K562 (cell line): ENCODE measurements at regions not wholly inside any gene's neighbourhood (a gene's known extent, or its start where the extent isn't known, plus 50 kb on each side); places are given as distances from the start of the nearest gene placed in this dataset.

Source experiments
- ATAC-seq: fragments of 200-7000 bp; cut with Tn5 transposase; 3 replicates; pipeline ENCODE4 v1.9.1; 2020; ENCODE audit warnings: moderate library complexity
- BruUV-seq: library from RNA; stranded (reverse); fragments of 400-500 nt; replicated peaks from 2 replicates; lab custom pipeline; 2021; lab: Mats Ljungman, UMichigan
- CTCF ChIA-PET: fragments of 300-600 bp; formaldehyde crosslinking; extraction: SDS; loops from one replicate; lab custom pipeline; 2021; ENCODE audit warnings: low intra/inter-chr PET ratio; lab: Yijun Ruan, JAX
- POLR2A ChIA-PET: fragments of 300-600, 350-650 bp; sonication (Branson Sonifier 250); formaldehyde crosslinking; extraction: SDS; loops from one replicate; lab custom pipeline; 2021; ENCODE audit warnings: antibody characterized with exemption, inconsistent platforms; lab: Yijun Ruan, JAX
- DNase-seq, 4 experiments: peaks; one replicate each; pipeline versions ENCODE4 v3.0.0 to v3.0.0-alpha.2; 2011 to 2018; ENCODE audit warnings: low spot score in 3 of 4, mixed read lengths in 3 of 4; ENCODE audit errors: extremely low read depth in 1 of 4
- FAIRE-seq: peaks from 2 replicates; lab custom pipeline; 2011; peaks lifted over from hg19 to GRCh38; lab: Jason Lieb, UNC
- H2AFZ ChIP-seq: 2 replicates; pipeline ENCODE4 v1.6.0; 2011; ENCODE audit warnings: low read depth, low read length, control low read depth, inconsistent platforms
- H3K27ac ChIP-seq: fragments of 200-600 bp; 3 replicates; pipeline ENCODE4 v1.8.0; 2011; ENCODE audit warnings: low read depth, mild to moderate bottlenecking, control low read depth, inconsistent platforms, low read length, moderate library complexity, mixed read lengths; ENCODE audit errors: extremely low read depth
- H3K27me3 ChIP-seq, 2 experiments: fragments of 300-600 bp in 1 of 2; 2 replicates in 1 of 2; 3 replicates in 1 of 2; pipeline versions ENCODE4 v1.6.0 to v1.8.0; 2011; ENCODE audit warnings: inconsistent platforms in 2 of 2, low read length in 2 of 2, mild to moderate bottlenecking in 1 of 2, mixed read lengths in 1 of 2, moderate library complexity in 1 of 2; ENCODE audit not compliant: control insufficient read depth in 2 of 2, insufficient read depth in 2 of 2
- H3K36me3 ChIP-seq: fragments of 300-600 bp; 3 replicates; pipeline ENCODE4 v1.8.0; 2011; ENCODE audit warnings: mild to moderate bottlenecking, low read length, inconsistent platforms; ENCODE audit not compliant: control insufficient read depth, insufficient read depth
- H3K4me1 ChIP-seq, 2 experiments: fragments of 200-600 bp in 1 of 2; replicated peaks in 1 of 2; 2 replicates in 1 of 2; 3 replicates in 1 of 2; pipeline versions ENCODE4 v1.5.1 to v1.8.0; 2011; ENCODE audit warnings: inconsistent platforms in 2 of 2, low read length in 2 of 2, mild to moderate bottlenecking in 1 of 2, mixed read lengths in 1 of 2, moderate library complexity in 1 of 2; ENCODE audit not compliant: control insufficient read depth in 2 of 2, insufficient read depth in 2 of 2
- H3K4me2 ChIP-seq: 2 replicates; pipeline ENCODE4 v1.6.1; 2011; ENCODE audit warnings: low read length, control low read depth, inconsistent platforms, mixed read lengths; ENCODE audit not compliant: insufficient read depth
- H3K4me3 ChIP-seq: fragments of 200-600 bp; sonication (generic), shearing (Covaris generic); 2 replicates; pipeline ENCODE4 v1.5.1; 2016; ENCODE audit warnings: control low read depth, inconsistent platforms
- H3K79me2 ChIP-seq: fragments of 200-600 bp; 3 replicates; pipeline ENCODE4 v1.8.0; 2011; ENCODE audit warnings: low read length, inconsistent platforms; ENCODE audit not compliant: control insufficient read depth, insufficient read depth
- H3K9ac ChIP-seq, 2 experiments: 2 replicates each; pipeline versions ENCODE4 v1.6.0 to v1.6.1; 2011; ENCODE audit warnings: low read depth in 2 of 2, low read length in 2 of 2, control low read depth in 1 of 2, inconsistent platforms in 1 of 2, mild to moderate bottlenecking in 1 of 2, mixed read lengths in 1 of 2; ENCODE audit not compliant: insufficient read depth in 1 of 2
- H3K9me1 ChIP-seq: one replicate; pipeline ENCODE4 v1.6.0; 2011; ENCODE audit warnings: inconsistent platforms, mild to moderate bottlenecking, low read length, moderate library complexity; ENCODE audit not compliant: control insufficient read depth, insufficient read depth
- H3K9me3 ChIP-seq: replicated peaks from 2 replicates; pipeline ENCODE4 v1.5.1; 2011; ENCODE audit warnings: low read depth, low read length, inconsistent platforms; ENCODE audit not compliant: control insufficient read depth, insufficient read depth
- H4K20me1 ChIP-seq: replicated peaks from 2 replicates; pipeline ENCODE4 v1.6.1; 2011; ENCODE audit warnings: low read length, inconsistent platforms, mixed read lengths; ENCODE audit not compliant: control insufficient read depth, insufficient read depth
- HNRNPH1 ChIP-seq: fragments of 200-400 bp; formaldehyde crosslinking; optimal IDR thresholded peaks from 2 replicates; pipeline ENCODE3; 2017; ENCODE audit warnings: low read depth, mild to moderate bottlenecking, low read length, moderate library complexity
- POLR3A ChIP-seq: IDR thresholded peaks from 2 replicates; pipeline ENCODE4 v1.6.1; 2011; ENCODE audit warnings: borderline replicate concordance, mild to moderate bottlenecking, moderate library complexity; ENCODE audit not compliant: insufficient read length, insufficient read depth; ENCODE audit errors: extremely low read depth
- TAL1 ChIP-seq: fragments of 450-650 bp; IDR thresholded peaks from 2 replicates; pipeline ENCODE4 v1.6.1; 2016; ENCODE audit warnings: mild to moderate bottlenecking
- THRA ChIP-seq: fragments of 450-650 bp; IDR thresholded peaks from 2 replicates; pipeline ENCODE4 v1.6.1; 2017; ENCODE audit warnings: mild to moderate bottlenecking, moderate library complexity
- YY1 ChIP-seq, 3 experiments: IDR thresholded peaks; 2 replicates each; pipeline ENCODE4 v1.6.1; 2011; ENCODE audit warnings: low read length in 2 of 3, mild to moderate bottlenecking in 2 of 3, moderate library complexity in 2 of 3, borderline replicate concordance in 1 of 3, control low read depth in 1 of 3, low read depth in 1 of 3; ENCODE audit not compliant: insufficient read depth in 3 of 3, insufficient replicate concordance in 2 of 3, control insufficient read depth in 1 of 3, insufficient read length in 1 of 3; ENCODE audit errors: extremely low read depth in 1 of 3
- ZBTB8A ChIP-seq: fragments of 450-650 bp; IDR thresholded peaks from 2 replicates; pipeline ENCODE4 v1.6.1; 2018; ENCODE audit warnings: mild to moderate bottlenecking, moderate library complexity; ENCODE audit not compliant: partially characterized antibody
- WGBS: fragments of 100-300 bp; shearing (Covaris generic); methylation state at CpG from one replicate; pipeline ENCODE4 v1.1.6; 2016; ENCODE audit warnings: low coverage, mixed read lengths; ENCODE audit not compliant: insufficient coverage; ENCODE audit errors: missing lambda C conversion rate; 5-methylcytosine and 5-hydroxymethylcytosine counted together
- in situ Hi-C: fragments of 300-500 bp; cut with MboI; formaldehyde crosslinking; loops from 4 replicates; pipeline ENCODE4 v1.15.0; 2018; ENCODE audit warnings: inconsistent platforms, mixed read lengths
- intact Hi-C: fragments of 100-400 bp; cut with micrococcal nuclease; formaldehyde crosslinking; loops from 2 replicates; pipeline ENCODE4 v1.14.2; 2022
- TF ChIP-seq, protein P1 (sequence below), 2 experiments: fragments of 450-650 bp; IDR thresholded peaks; 2 replicates each; pipeline ENCODE4 v1.6.1; 2016; ENCODE audit warnings: mild to moderate bottlenecking in 2 of 2, borderline replicate concordance in 1 of 2, low read depth in 1 of 2, moderate library complexity in 1 of 2
- TF ChIP-seq, protein P2 (sequence below): fragments of 250-450 bp; sonication (Bioruptor Pico); IDR thresholded peaks from 2 replicates; pipeline ENCODE4 v1.5.0; 2020; ENCODE audit warnings: mild to moderate bottlenecking, borderline replicate concordance

DNA sequence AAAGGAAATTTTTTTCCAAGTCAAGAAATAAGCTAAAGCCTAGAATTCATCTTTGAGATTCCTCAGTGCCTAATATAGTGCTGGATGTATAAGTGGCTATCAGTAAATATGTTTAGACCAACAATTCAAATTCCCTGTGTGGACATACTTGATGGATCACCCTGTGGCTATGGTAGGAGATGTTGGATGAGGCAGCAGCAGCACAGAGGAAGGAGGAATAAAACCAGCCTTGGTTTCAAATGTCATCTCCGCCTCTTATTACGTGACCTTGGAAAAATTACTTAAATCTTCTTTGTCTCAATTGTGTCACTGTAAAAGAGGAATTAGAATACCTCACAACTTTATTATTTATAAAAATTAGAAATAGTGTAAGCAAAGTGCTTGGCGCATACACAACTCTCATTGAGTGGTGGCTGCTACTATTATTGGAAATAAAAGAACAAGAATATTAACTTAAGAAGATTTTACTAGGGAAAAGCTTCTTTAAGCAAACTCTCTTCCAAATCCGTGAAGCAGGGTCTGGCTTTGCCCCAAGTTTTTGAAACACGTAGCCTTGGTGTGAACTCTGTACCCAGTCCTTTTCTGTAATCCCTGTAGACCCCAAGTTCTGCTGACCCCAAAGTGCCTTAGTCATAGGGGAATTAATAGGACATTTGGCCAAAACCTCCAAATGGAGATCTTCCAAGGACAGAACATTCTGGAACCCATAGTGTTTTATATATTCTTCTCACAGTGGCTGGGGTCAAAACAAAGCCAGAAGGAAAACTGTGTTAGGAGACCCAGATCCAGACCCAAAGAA is 283.8 kb downstream of the PTEN start:
- Histone ChIP-seq H3K4me3 (no peak overlapping the region), H3K79me2 (no peaks in the 10 kb centered on the region), H3K27me3 (no peaks in the 10 kb centered on the region), H3K9ac (no peak overlapping the region), H3K27ac (no peak overlapping the region), H2AFZ (no peak overlapping the region), H3K9me1 (no peaks in the 10 kb centered on the region), H3K4me1 (no peaks in the 10 kb centered on the region), H3K9me3 (no peaks in the 10 kb centered on the region), H3K36me3 (no peaks in the 10 kb centered on the region), H3K4me2 (no peak overlapping the region), H4K20me1 (no peaks in the 10 kb centered on the region)
- WGBS: 2% methylated on average over 5 of the region's 5 CpGs
- ATAC-seq (no peak), DNase-seq (no peak), FAIRE-seq (no peak)
- ChIA-PET POLR2A (no interaction called here), CTCF (no interaction called here)
- intact Hi-C loops: no loop called here
- BruUV-seq: no TSS peak
- in situ Hi-C loops: no loop called here
- TF ChIP-seq TAL1 (no peak), HNRNPH1 (no peak), POLR3A (no peak), YY1 (IDR thresholded peaks at IDR 0.05; ENCODE audit: borderline replicate concordance in 1 of 3, control insufficient read depth in 1 of 3, extremely low read depth in 1 of 3, insufficient read depth in 3 of 3, insufficient read length in 1 of 3, insufficient replicate concordance in 2 of 3, low read depth in 1 of 3, low read length in 2 of 3) (no peak), ZBTB8A (no peak), THRA (no peak)
- TF ChIP-seq, protein P1, sequence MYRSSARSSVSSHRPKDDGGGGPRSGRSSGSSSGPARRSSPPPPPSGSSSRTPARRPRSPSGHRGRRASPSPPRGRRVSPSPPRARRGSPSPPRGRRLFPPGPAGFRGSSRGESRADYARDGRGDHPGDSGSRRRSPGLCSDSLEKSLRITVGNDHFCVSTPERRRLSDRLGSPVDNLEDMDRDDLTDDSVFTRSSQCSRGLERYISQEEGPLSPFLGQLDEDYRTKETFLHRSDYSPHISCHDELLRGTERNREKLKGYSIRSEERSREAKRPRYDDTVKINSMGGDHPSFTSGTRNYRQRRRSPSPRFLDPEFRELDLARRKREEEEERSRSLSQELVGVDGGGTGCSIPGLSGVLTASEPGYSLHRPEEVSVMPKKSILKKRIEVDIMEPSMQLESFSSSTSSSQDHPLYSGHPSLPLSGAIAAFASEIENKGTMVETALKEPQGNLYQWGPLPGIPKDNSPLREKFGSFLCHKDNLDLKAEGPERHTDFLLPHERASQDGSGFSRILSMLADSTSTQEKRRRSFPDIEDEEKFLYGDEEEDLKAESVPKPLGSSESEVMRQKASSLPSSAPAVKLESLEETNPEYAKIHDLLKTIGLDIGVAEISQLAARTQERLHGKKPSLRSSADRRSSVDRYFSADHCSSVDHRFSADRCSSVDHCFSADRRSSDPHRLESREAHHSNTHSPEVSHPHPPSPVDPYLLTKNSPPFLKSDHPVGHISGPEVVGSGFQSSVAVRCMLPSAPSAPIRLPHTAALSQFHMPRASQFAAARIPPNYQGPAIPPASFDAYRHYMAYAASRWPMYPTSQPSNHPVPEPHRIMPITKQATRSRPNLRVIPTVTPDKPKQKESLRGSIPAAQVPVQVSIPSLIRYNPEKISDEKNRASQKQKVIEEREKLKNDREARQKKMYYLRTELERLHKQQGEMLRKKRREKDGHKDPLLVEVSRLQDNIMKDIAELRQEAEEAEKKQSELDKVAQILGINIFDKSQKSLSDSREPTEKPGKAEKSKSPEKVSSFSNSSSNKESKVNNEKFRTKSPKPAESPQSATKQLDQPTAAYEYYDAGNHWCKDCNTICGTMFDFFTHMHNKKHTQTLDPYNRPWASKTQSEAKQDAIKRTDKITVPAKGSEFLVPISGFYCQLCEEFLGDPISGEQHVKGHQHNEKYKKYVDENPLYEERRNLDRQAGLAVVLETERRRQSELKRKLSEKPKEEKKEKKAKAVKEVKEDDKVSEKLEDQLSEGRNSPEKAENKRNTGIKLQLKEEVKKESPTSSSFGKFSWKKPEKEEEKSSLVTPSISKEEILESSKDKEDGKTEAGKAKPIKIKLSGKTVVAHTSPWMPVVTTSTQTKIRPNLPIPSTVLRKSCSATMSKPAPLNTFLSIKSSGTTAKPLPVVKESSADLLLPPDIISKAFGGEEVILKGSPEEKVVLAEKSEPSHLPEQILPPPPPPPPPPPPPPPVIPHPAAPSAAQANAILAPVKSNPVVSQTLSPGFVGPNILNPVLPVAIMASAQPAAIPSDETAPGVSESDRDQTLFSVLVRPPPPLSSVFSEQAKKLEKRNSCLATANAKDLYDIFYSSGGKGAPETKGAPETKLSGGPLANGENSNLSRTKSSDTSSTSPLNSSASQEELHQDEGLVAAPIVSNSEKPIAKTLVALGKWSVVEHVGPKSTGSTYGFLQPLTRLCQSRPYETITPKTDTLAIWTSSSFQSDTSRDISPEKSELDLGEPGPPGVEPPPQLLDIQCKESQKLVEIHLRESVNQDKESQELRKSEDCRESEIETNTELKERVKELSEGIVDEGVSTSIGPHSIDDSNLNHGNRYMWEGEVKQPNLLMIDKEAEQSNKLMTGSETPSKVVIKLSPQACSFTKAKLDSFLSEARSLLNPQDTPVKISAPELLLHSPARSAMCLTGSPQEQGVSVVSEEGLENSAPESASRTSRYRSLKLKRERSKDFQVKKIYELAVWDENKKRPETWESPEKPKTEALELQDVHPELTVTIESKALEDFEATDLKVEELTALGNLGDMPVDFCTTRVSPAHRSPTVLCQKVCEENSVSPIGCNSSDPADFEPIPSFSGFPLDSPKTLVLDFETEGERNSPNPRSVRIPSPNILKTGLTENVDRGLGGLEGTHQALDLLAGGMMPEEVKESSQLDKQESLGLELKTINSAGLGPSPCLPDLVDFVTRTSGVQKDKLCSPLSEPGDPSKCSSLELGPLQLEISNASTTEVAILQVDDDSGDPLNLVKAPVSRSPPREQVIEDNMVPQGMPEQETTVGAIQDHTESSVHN (IDR thresholded peaks at IDR 0.05; ENCODE audit: borderline replicate concordance in 1 of 2, low read depth in 1 of 2): no peak
- TF ChIP-seq, protein P2, sequence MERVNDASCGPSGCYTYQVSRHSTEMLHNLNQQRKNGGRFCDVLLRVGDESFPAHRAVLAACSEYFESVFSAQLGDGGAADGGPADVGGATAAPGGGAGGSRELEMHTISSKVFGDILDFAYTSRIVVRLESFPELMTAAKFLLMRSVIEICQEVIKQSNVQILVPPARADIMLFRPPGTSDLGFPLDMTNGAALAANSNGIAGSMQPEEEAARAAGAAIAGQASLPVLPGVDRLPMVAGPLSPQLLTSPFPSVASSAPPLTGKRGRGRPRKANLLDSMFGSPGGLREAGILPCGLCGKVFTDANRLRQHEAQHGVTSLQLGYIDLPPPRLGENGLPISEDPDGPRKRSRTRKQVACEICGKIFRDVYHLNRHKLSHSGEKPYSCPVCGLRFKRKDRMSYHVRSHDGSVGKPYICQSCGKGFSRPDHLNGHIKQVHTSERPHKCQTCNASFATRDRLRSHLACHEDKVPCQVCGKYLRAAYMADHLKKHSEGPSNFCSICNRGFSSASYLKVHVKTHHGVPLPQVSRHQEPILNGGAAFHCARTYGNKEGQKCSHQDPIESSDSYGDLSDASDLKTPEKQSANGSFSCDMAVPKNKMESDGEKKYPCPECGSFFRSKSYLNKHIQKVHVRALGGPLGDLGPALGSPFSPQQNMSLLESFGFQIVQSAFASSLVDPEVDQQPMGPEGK: no peak
